SU-DHL-6 (cell line): ENCODE measurements at regions not wholly inside any gene's neighbourhood (a gene's known extent, or its start where the extent isn't known, plus 50 kb on each side); places are given as distances from the start of the nearest gene placed in this dataset.

Source experiments
- EZH2phosphoT487 ChIP-seq: fragments of 200-600 bp; sonication (generic), shearing (Covaris generic); conservative IDR thresholded peaks from 2 replicates; pipeline ENCODE4 v1.6.1; 2018; ENCODE audit warnings: mild to moderate bottlenecking, antibody characterized with exemption, low read length, moderate library complexity, mixed read lengths
- TF ChIP-seq, protein P1 (sequence below): fragments of 200-600 bp; sonication (generic); IDR thresholded peaks from one replicate; pipeline ENCODE4 v1.5.1; 2017; ENCODE audit warnings: antibody characterized with exemption, mild to moderate bottlenecking, low read length, moderate library complexity; ENCODE audit not compliant: insufficient read depth, poor library complexity, severe bottlenecking

GRCh38 chr13:22789027-22789593 is 391.7 kb upstream of the SGCG start:
- TF ChIP-seq, protein P1, sequence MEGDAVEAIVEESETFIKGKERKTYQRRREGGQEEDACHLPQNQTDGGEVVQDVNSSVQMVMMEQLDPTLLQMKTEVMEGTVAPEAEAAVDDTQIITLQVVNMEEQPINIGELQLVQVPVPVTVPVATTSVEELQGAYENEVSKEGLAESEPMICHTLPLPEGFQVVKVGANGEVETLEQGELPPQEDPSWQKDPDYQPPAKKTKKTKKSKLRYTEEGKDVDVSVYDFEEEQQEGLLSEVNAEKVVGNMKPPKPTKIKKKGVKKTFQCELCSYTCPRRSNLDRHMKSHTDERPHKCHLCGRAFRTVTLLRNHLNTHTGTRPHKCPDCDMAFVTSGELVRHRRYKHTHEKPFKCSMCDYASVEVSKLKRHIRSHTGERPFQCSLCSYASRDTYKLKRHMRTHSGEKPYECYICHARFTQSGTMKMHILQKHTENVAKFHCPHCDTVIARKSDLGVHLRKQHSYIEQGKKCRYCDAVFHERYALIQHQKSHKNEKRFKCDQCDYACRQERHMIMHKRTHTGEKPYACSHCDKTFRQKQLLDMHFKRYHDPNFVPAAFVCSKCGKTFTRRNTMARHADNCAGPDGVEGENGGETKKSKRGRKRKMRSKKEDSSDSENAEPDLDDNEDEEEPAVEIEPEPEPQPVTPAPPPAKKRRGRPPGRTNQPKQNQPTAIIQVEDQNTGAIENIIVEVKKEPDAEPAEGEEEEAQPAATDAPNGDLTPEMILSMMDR = no peak
- TF ChIP-seq EZH2phosphoT487 = no peak
